GM18867 (cell line): ENCODE measurements at regions not wholly inside any gene's neighbourhood (a gene's known extent, or its start where the extent isn't known, plus 50 kb on each side); places are given as distances from the start of the nearest gene placed in this dataset.

Experiments used
- ATAC-seq: cut with Tn5 transposase; IDR thresholded peaks from one replicate; pipeline ENCODE4 v1.9.1; 2021; ENCODE audit warnings: mild to moderate bottlenecking, moderate library complexity; ENCODE audit not compliant: unreplicated experiment

GRCh38 chr18:6644836-6645627 is 84.5 kb upstream of the ARHGAP28 start:
- ATAC-seq, result no peak

- no peak for ATAC-seq
Measured at GRCh38 chr18:6646801-6647200, 82.7 kb upstream of the ARHGAP28 start.

GRCh38 chr18:6648581-6648980 is 80.9 kb upstream of the ARHGAP28 start:
- no peak for ATAC-seq

GRCh38 chr18:6649421-6650126 is 79.9 kb upstream of the ARHGAP28 start:
- ATAC-seq, result no peak

GRCh38 chr18:6650127-6650507 is 79.4 kb upstream of the ARHGAP28 start:
- no peak for ATAC-seq

- ATAC-seq, result no peak
Measured at GRCh38 chr18:6650747-6651146, 78.8 kb upstream of the ARHGAP28 start.

- ATAC-seq, result no peak
Measured at GRCh38 chr18:6652098-6652497, 77.4 kb upstream of the ARHGAP28 start.

- ATAC-seq, result no peak
Measured at GRCh38 chr18:6653880-6654279, 75.6 kb upstream of the ARHGAP28 start.

- no peak for ATAC-seq
Measured at GRCh38 chr18:6659963-6660725, 69.4 kb upstream of the ARHGAP28 start.

- no peak for ATAC-seq
Measured at GRCh38 chr18:6661692-6662415, 67.7 kb upstream of the ARHGAP28 start.

GRCh38 chr18:6666012-6666685 is 63.4 kb upstream of the ARHGAP28 start:
- ATAC-seq, result no peak

GRCh38 chr18:6668836-6669235 is 60.7 kb upstream of the ARHGAP28 start:
- ATAC-seq, result no peak

- no peak for ATAC-seq
Measured at GRCh38 chr18:6672821-6673308, 56.7 kb upstream of the ARHGAP28 start.

- ATAC-seq, result no peak
Measured at GRCh38 chr18:6677086-6677485, 52.4 kb upstream of the ARHGAP28 start.

- no peak for ATAC-seq
Measured at GRCh38 chr18:6679201-6679600, 50.3 kb upstream of the ARHGAP28 start.
